Heart left ventricle (tissue), 13 donors: ENCODE measurements at regions not wholly inside any gene's neighbourhood (a gene's known extent, or its start where the extent isn't known, plus 50 kb on each side); places are given as distances from the start of the nearest gene placed in this dataset.

Experiments used
- CTCF ChIP-seq, 12 donors: fragments of 200-600 bp; sonication (generic) in 4 of 12; IDR thresholded peaks; one replicate each; pipeline versions ENCODE4 v1.5.0 to v1.8.0; 2018 to 2022; ENCODE audit warnings: antibody characterized with exemption in 12 of 12, mild to moderate bottlenecking in 5 of 12
- POLR2A ChIP-seq, 2 donors: fragments of 450-650 bp; IDR thresholded peaks; one replicate each; pipeline ENCODE4 v1.6.1; 2017; ENCODE audit warnings: antibody characterized with exemption in 2 of 2, mild to moderate bottlenecking in 2 of 2, moderate library complexity in 2 of 2
- donor health status: ischemic (EF 13 %, LVEDD 7.1; RV severe dilation, severe dysfunction).
- donor health status: DM: no; HTN: yes; CAD: no.
- donor health status: DM: no; HTN: no; CAD: no.
- donor health status: ischemic (EF 25% LVEDD 6.9; RV normal size, moderate dysfunction).
- donor health status: ischemic (EF 25% LVEDD 5.7; RV mildly dilated, moderate dysfunction).
- donor health status: ischemic (EF 35%, LVEDD 5.7; RV mildly dilated, moderate dysfunction).
- donor health status: nonischemic (EF 11% LVEDD 7.7; RV severe dilation, severe dysfunction).
- donor health status: DM: yes; HTN: yes; CAD: no.
- donor health status: PGD.
- donor health status: ischemic (EF 29% LVEDD 5.4; RV normal size, mild dysfunction).
- donor health status: nonischemic (EF 23%, LVEDD 6.1; RV moderate dilation, normal function).

- TF ChIP-seq POLR2A (IDR thresholded peaks at IDR 0.05) (no peak), CTCF (IDR thresholded peaks at IDR 0.05) (no peak)
Observed at GRCh38 chr6:37580176-37580955, 80.7 kb upstream of the CCDC167 start.
